ENCODE measurements at regions not wholly inside any gene's neighbourhood (a gene's known extent, or its start where the extent isn't known, plus 50 kb on each side); places are given as distances from the start of the nearest gene placed in this dataset.

- 57% methylated on average over 2 of the region's 2 CpGs for WGBS
- H3K36me3 ChIP-seq, result no peaks in the 10 kb centered on the region
- no peak for TF ChIP-seq EP300 (IDR thresholded peaks at IDR 0.05)
- TF ChIP-seq POLR2A (IDR thresholded peaks at IDR 0.05), result no peak
- no peak for TF ChIP-seq CTCF (IDR thresholded peaks at IDR 0.05)
- no peak for TF ChIP-seq POLR2AphosphoS5 (IDR thresholded peaks at IDR 0.05)
These were observed 576.7 kb upstream of the LRRC4C start for GRCh38 chr11:42036201-42036600.

GRCh38 chr11:42043312-42043711, 583.9 kb upstream of the LRRC4C start:
- no peak for TF ChIP-seq EP300 (IDR thresholded peaks at IDR 0.05)
- TF ChIP-seq POLR2A (IDR thresholded peaks at IDR 0.05), result no peak
- no peak for TF ChIP-seq POLR2AphosphoS5 (IDR thresholded peaks at IDR 0.05)
- TF ChIP-seq CTCF (IDR thresholded peaks at IDR 0.05), result no peak
- H3K4me1 ChIP-seq, result no peaks in the 10 kb centered on the region
- H3K4me3 ChIP-seq, result no peak overlapping the region
- no peak overlapping the region for H3K27ac ChIP-seq
- DNase-seq (ENCODE audit: low spot score in 2 of 2), result no peak
- H3K9me3 ChIP-seq, result no peaks in the 10 kb centered on the region
- H3K36me3 ChIP-seq, result no peaks in the 10 kb centered on the region
- H3K27me3 ChIP-seq, result no peaks in the 10 kb centered on the region

More at GRCh38 chr11:42036201-42036600, 576.7 kb upstream of the LRRC4C start:
- Histone ChIP-seq H3K27ac (no peak overlapping the region), H3K27me3 (no peaks in the 10 kb centered on the region), H3K9me3 (no peaks in the 10 kb centered on the region), H3K4me3 (no peak overlapping the region), H3K4me1 (no peaks in the 10 kb centered on the region)
- no peak for DNase-seq (ENCODE audit: low spot score in 2 of 2)

GRCh38 chr11:42047637-42048555, 588.4 kb upstream of the LRRC4C start:
- no peak overlapping the region for H3K27ac ChIP-seq
- H3K4me1 ChIP-seq, result no peaks in the 10 kb centered on the region
- WGBS, result 51% methylated on average over 2 of the region's 2 CpGs
- no peak overlapping the region for H3K4me3 ChIP-seq
- H3K36me3 ChIP-seq, result no peaks in the 10 kb centered on the region
- no peak for DNase-seq (ENCODE audit: low spot score in 2 of 2)
- H3K27me3 ChIP-seq, result no peaks in the 10 kb centered on the region
- H3K9me3 ChIP-seq, result no peaks in the 10 kb centered on the region
- TF ChIP-seq EP300 (IDR thresholded peaks at IDR 0.05) (no peak), POLR2A (IDR thresholded peaks at IDR 0.05) (no peak), CTCF (IDR thresholded peaks at IDR 0.05) (no peak), POLR2AphosphoS5 (IDR thresholded peaks at IDR 0.05) (no peak)

GRCh38 chr11:42049186-42049585, 589.7 kb upstream of the LRRC4C start:
- no peak overlapping the region for H3K27ac ChIP-seq
- H3K4me1 ChIP-seq, result no peaks in the 10 kb centered on the region
- WGBS, result 90% methylated on average over 1 of the region's 1 CpG
- no peaks in the 10 kb centered on the region for H3K36me3 ChIP-seq
- TF ChIP-seq POLR2AphosphoS5 (IDR thresholded peaks at IDR 0.05) (no peak), CTCF (IDR thresholded peaks at IDR 0.05) (no peak), EP300 (IDR thresholded peaks at IDR 0.05) (no peak), POLR2A (IDR thresholded peaks at IDR 0.05) (no peak)
- H3K9me3 ChIP-seq, result no peaks in the 10 kb centered on the region
- DNase-seq (ENCODE audit: low spot score in 2 of 2), result no peak
- no peak overlapping the region for H3K4me3 ChIP-seq
- H3K27me3 ChIP-seq, result no peaks in the 10 kb centered on the region

- Histone ChIP-seq H3K4me1 (no peaks in the 10 kb centered on the region), H3K36me3 (no peaks in the 10 kb centered on the region), H3K27ac (no peak overlapping the region), H3K9me3 (no peaks in the 10 kb centered on the region), H3K27me3 (no peaks in the 10 kb centered on the region), H3K4me3 (no peak overlapping the region)
- TF ChIP-seq POLR2AphosphoS5 (IDR thresholded peaks at IDR 0.05), result no peak
- TF ChIP-seq POLR2A (IDR thresholded peaks at IDR 0.05), result no peak
- no peak for DNase-seq (ENCODE audit: low spot score in 2 of 2)
- 83% methylated on average over 1 of the region's 1 CpG for WGBS
These were observed 590.2 kb upstream of the LRRC4C start for GRCh38 chr11:42049650-42050049.

Data from suprapubic skin (tissue), 4 donors.